LoVo (cell line): ENCODE measurements at regions not wholly inside any gene's neighbourhood (a gene's known extent, or its start where the extent isn't known, plus 50 kb on each side); places are given as distances from the start of the nearest gene placed in this dataset.
A peak's percentile ranks its signal among the peaks of the same experiment; 100 is the strongest.
"Not testable (repeated sequence)": the region's sequence is repeated elsewhere in the genome, so short reads cannot be mapped to it uniquely, and the experiment has no call there.

Source experiments
- DNase-seq: peaks from one replicate; pipeline ENCODE4 v3.0.0-alpha.2; 2016; ENCODE audit warnings: low spot score

GRCh38 chr4:141346144-141346543 is 125.4 kb downstream of the ZNF330 start:
- DNase-seq, result peak; percentile 50

- no peak for DNase-seq
Measured at GRCh38 chr4:141347684-141348083, 127.0 kb downstream of the ZNF330 start.

- DNase-seq, result no peak
Measured at GRCh38 chr4:141348125-141348524, 127.4 kb downstream of the ZNF330 start.

GRCh38 chr4:141348573-141348972 is 127.9 kb downstream of the ZNF330 start:
- no peak for DNase-seq

GRCh38 chr4:141349236-141349635 is 128.5 kb downstream of the ZNF330 start:
- no peak for DNase-seq

GRCh38 chr4:141350122-141350905 is 129.6 kb downstream of the ZNF330 start:
- DNase-seq, result peak; percentile 87

- no peak for DNase-seq
Measured at GRCh38 chr4:141352331-141352730, 131.6 kb downstream of the ZNF330 start.

- DNase-seq, result peak; percentile 23
Measured at GRCh38 chr4:141352909-141353525, 132.3 kb downstream of the ZNF330 start.

- DNase-seq, result no peak
Measured at GRCh38 chr4:141356321-141356962, 135.7 kb downstream of the ZNF330 start.

GRCh38 chr4:141356963-141357335 is 136.3 kb downstream of the ZNF330 start:
- DNase-seq, result no peak

- not testable (repeated sequence) for DNase-seq
Measured at GRCh38 chr4:141368241-141368640, 147.5 kb downstream of the ZNF330 start.

GRCh38 chr4:141371206-141371605 is 150.5 kb downstream of the ZNF330 start:
- DNase-seq, result no peak

GRCh38 chr4:141375855-141376254 is 155.2 kb downstream of the ZNF330 start:
- DNase-seq, result peak; percentile 66

- DNase-seq, result no peak
Measured at GRCh38 chr4:141376769-141377168, 156.1 kb downstream of the ZNF330 start.

GRCh38 chr4:141387299-141387698 is 166.6 kb downstream of the ZNF330 start:
- no peak for DNase-seq

GRCh38 chr4:141388481-141388880 is 167.8 kb downstream of the ZNF330 start:
- DNase-seq, result no peak

GRCh38 chr4:141389649-141390048 is 169.0 kb downstream of the ZNF330 start:
- no peak for DNase-seq

- DNase-seq, result no peak
Measured at GRCh38 chr4:141390571-141390970, 169.9 kb downstream of the ZNF330 start.

GRCh38 chr4:141391293-141391692 is 170.6 kb downstream of the ZNF330 start:
- no peak for DNase-seq

- DNase-seq, result peak; percentile 59
Measured at GRCh38 chr4:141391771-141392170, 171.1 kb downstream of the ZNF330 start.

- no peak for DNase-seq
Measured at GRCh38 chr4:141395246-141395830, 174.6 kb downstream of the ZNF330 start.

GRCh38 chr4:141395919-141396318 is 175.2 kb downstream of the ZNF330 start:
- no peak for DNase-seq

- no peak for DNase-seq
Measured at GRCh38 chr4:141402712-141403111, 182.0 kb downstream of the ZNF330 start.
